ENCODE measurements at regions not wholly inside any gene's neighbourhood (a gene's known extent, or its start where the extent isn't known, plus 50 kb on each side); places are given as distances from the start of the nearest gene placed in this dataset.

- TF ChIP-seq CTCF (IDR thresholded peaks at IDR 0.05) (no peak), POLR2A (IDR thresholded peaks at IDR 0.05) (no peak)
Observed at GRCh38 chr3:161631536-161631935, 134.9 kb downstream of the OTOL1 start.

All from body of pancreas (tissue), 4 donors.